NT2/D1 (cell line): ENCODE measurements at regions not wholly inside any gene's neighbourhood (a gene's known extent, or its start where the extent isn't known, plus 50 kb on each side); places are given as distances from the start of the nearest gene placed in this dataset.
"Not testable (repeated sequence)": the region's sequence is repeated elsewhere in the genome, so short reads cannot be mapped to it uniquely, and the experiment has no call there.

Experiments used
- DNase-seq: peaks from one replicate; pipeline ENCODE4 v3.0.0-alpha.2; 2011; ENCODE audit warnings: low read depth, low spot score
- H3K27me3 ChIP-seq: 2 replicates; pipeline ENCODE4 v1.6.0; 2011; ENCODE audit warnings: mild to moderate bottlenecking; ENCODE audit not compliant: insufficient read length, insufficient read depth
- H3K36me3 ChIP-seq: 2 replicates; pipeline ENCODE4 v1.6.1; 2011; ENCODE audit warnings: mild to moderate bottlenecking, low read length, mixed read lengths; ENCODE audit not compliant: insufficient read depth, insufficient read length
- H3K4me1 ChIP-seq: 2 replicates; pipeline ENCODE4 v1.5.1; 2011; ENCODE audit not compliant: insufficient read depth, insufficient read length
- H3K4me3 ChIP-seq: 2 replicates; pipeline ENCODE4 v1.5.1; 2011; ENCODE audit warnings: low read depth; ENCODE audit not compliant: insufficient read length
- H3K9ac ChIP-seq: 2 replicates; pipeline ENCODE4 v1.6.0; 2011; ENCODE audit warnings: low read depth; ENCODE audit not compliant: insufficient read length
- H3K9me3 ChIP-seq: 2 replicates; pipeline ENCODE4 v1.5.1; 2011; ENCODE audit warnings: mild to moderate bottlenecking, low read length; ENCODE audit not compliant: insufficient read depth
- SUZ12 ChIP-seq: IDR thresholded peaks from 2 replicates; pipeline ENCODE4 v1.6.1; 2011; ENCODE audit not compliant: insufficient read length, insufficient read depth; ENCODE audit errors: extremely low read depth
- YY1 ChIP-seq: IDR thresholded peaks from 2 replicates; pipeline ENCODE4 v1.6.1; 2011; ENCODE audit not compliant: insufficient read length, insufficient read depth
- ZNF274 ChIP-seq: IDR thresholded peaks from 2 replicates; pipeline ENCODE4 v1.6.1; 2011; ENCODE audit warnings: mild to moderate bottlenecking, low read depth, low read length

- no peak overlapping the region for H3K9ac ChIP-seq
- H3K27me3 ChIP-seq, result no peaks in the 10 kb centered on the region
- no peaks in the 10 kb centered on the region for H3K36me3 ChIP-seq
- H3K9me3 ChIP-seq, result no peaks in the 10 kb centered on the region
- no peak for DNase-seq
- no peak overlapping the region for H3K4me3 ChIP-seq
- TF ChIP-seq ZNF274, result no peak
- no peak for TF ChIP-seq SUZ12
- TF ChIP-seq YY1, result no peak
- no peaks in the 10 kb centered on the region for H3K4me1 ChIP-seq
Measured at GRCh38 chr9:71303351-71303750, 181.9 kb upstream of the TRPM3 start.

- TF ChIP-seq YY1 (no peak), SUZ12 (no peak), ZNF274 (no peak)
- no peaks in the 10 kb centered on the region for H3K36me3 ChIP-seq
- DNase-seq, result no peak
- no peaks in the 10 kb centered on the region for H3K4me1 ChIP-seq
- H3K4me3 ChIP-seq, result no peak overlapping the region
- H3K27me3 ChIP-seq, result no peaks in the 10 kb centered on the region
- H3K9me3 ChIP-seq, result no peaks in the 10 kb centered on the region
- no peak overlapping the region for H3K9ac ChIP-seq
Measured at GRCh38 chr9:71302776-71303175, 181.4 kb upstream of the TRPM3 start.

GRCh38 chr9:71295928-71296327 lies 174.5 kb upstream of the TRPM3 start:
- Histone ChIP-seq H3K9me3 (no peaks in the 10 kb centered on the region), H3K9ac (no peak overlapping the region), H3K36me3 (no peaks in the 10 kb centered on the region), H3K4me3 (no peak overlapping the region), H3K4me1 (no peaks in the 10 kb centered on the region), H3K27me3 (no peaks in the 10 kb centered on the region)
- no peak for TF ChIP-seq ZNF274
- TF ChIP-seq YY1, result no peak
- TF ChIP-seq SUZ12, result no peak
- DNase-seq, result no peak

- Histone ChIP-seq H3K4me1 (no peaks in the 10 kb centered on the region), H3K27me3 (no peaks in the 10 kb centered on the region), H3K4me3 (no peak overlapping the region), H3K9ac (no peak overlapping the region), H3K9me3 (no peaks in the 10 kb centered on the region), H3K36me3 (no peaks in the 10 kb centered on the region)
- DNase-seq, result no peak
- no peak for TF ChIP-seq YY1
- TF ChIP-seq ZNF274, result no peak
- no peak for TF ChIP-seq SUZ12
Measured at GRCh38 chr9:71286146-71286545, 164.7 kb upstream of the TRPM3 start.

GRCh38 chr9:71285191-71285656 lies 163.8 kb upstream of the TRPM3 start:
- no peaks in the 10 kb centered on the region for H3K27me3 ChIP-seq
- no peak overlapping the region for H3K4me3 ChIP-seq
- DNase-seq, result peak; percentile 75
- no peaks in the 10 kb centered on the region for H3K4me1 ChIP-seq
- peak overlapping the region; percentile 29 for H3K9ac ChIP-seq
- H3K36me3 ChIP-seq, result no peaks in the 10 kb centered on the region
- no peaks in the 10 kb centered on the region for H3K9me3 ChIP-seq
- TF ChIP-seq SUZ12, result no peak
- TF ChIP-seq YY1, result no peak
- no peak for TF ChIP-seq ZNF274

GRCh38 chr9:71282116-71282515 lies 160.7 kb upstream of the TRPM3 start:
- not testable (repeated sequence) for H3K9me3 ChIP-seq, H3K27me3 ChIP-seq, H3K9ac ChIP-seq, H3K4me3 ChIP-seq, H3K36me3 ChIP-seq, DNase-seq, H3K4me1 ChIP-seq

- H3K4me1 ChIP-seq, result no peaks in the 10 kb centered on the region
- no peaks in the 10 kb centered on the region for H3K36me3 ChIP-seq
- no peaks in the 10 kb centered on the region for H3K27me3 ChIP-seq
- H3K9ac ChIP-seq, result no peak overlapping the region
- no peak for DNase-seq
- H3K4me3 ChIP-seq, result no peak overlapping the region
- TF ChIP-seq SUZ12 (no peak), YY1 (no peak), ZNF274 (no peak)
- no peaks in the 10 kb centered on the region for H3K9me3 ChIP-seq
Measured at GRCh38 chr9:71279151-71279739, 157.8 kb upstream of the TRPM3 start.
